Thyroid gland (tissue), 4 donors: ENCODE measurements at regions not wholly inside any gene's neighbourhood (a gene's known extent, or its start where the extent isn't known, plus 50 kb on each side); places are given as distances from the start of the nearest gene placed in this dataset.
A peak's percentile ranks its signal among the peaks of the same experiment; 100 is the strongest.

ENCODE experiments used
- DNase-seq, 2 donors: peaks; one replicate each; pipeline ENCODE4 v3.0.0-alpha.2; 2019
- H3K27ac ChIP-seq, 3 donors: fragments of 200-600 bp; sonication (generic); 1 replicate in 2 of 3; 2 replicates in 1 of 3; pipeline ENCODE4 v1.5.1; 2016 to 2019; ENCODE audit warnings: mild to moderate bottlenecking in 1 of 3, moderate library complexity in 1 of 3
- H3K27me3 ChIP-seq: fragments of 200-600 bp; sonication (generic); one replicate; pipeline ENCODE4 v1.5.1; 2019
- H3K36me3 ChIP-seq, 2 donors: fragments of 200-600 bp; sonication (generic); one replicate each; pipeline ENCODE4 v1.5.1; 2016 to 2019
- H3K4me1 ChIP-seq, 2 donors: fragments of 200-600 bp; sonication (generic); one replicate each; pipeline ENCODE4 v1.5.1; 2017 to 2019
- H3K4me3 ChIP-seq, 3 donors: fragments of 200-600 bp; sonication (generic); replicated peaks in 1 of 3; 1 replicate in 2 of 3; 2 replicates in 1 of 3; pipeline ENCODE4 v1.5.1; 2016; ENCODE audit warnings: mild to moderate bottlenecking in 1 of 3
- H3K9me3 ChIP-seq: fragments of 200-600 bp; sonication (generic); one replicate; pipeline ENCODE4 v1.5.1; 2017
- POLR2A ChIP-seq, 2 donors: fragments of 450-650 bp; IDR thresholded peaks; one replicate each; pipeline ENCODE4 v1.6.1; 2017; ENCODE audit warnings: antibody characterized with exemption in 2 of 2, mild to moderate bottlenecking in 2 of 2, moderate library complexity in 1 of 2
- WGBS, 2 donors: methylation state at CpG; one replicate each; pipeline ENCODE4 v1.1.5; 2017; 5-methylcytosine and 5-hydroxymethylcytosine counted together
- intact Hi-C: fragments of 100-400 bp; cut with DNase I; formaldehyde crosslinking; loops from one replicate; pipeline ENCODE4 v1.15.1; 2023
- TF ChIP-seq, protein P1 (sequence below), 6 experiments: fragments of 200-600 bp in 3 of 6; fragments of 450-650 bp in 3 of 6; sonication (generic) in 3 of 6; IDR thresholded peaks; one replicate each; pipeline ENCODE4 v1.5.1; 2016 to 2019; ENCODE audit warnings: antibody characterized with exemption in 6 of 6, mild to moderate bottlenecking in 2 of 6, inconsistent platforms in 1 of 6, moderate library complexity in 1 of 6

DNA sequence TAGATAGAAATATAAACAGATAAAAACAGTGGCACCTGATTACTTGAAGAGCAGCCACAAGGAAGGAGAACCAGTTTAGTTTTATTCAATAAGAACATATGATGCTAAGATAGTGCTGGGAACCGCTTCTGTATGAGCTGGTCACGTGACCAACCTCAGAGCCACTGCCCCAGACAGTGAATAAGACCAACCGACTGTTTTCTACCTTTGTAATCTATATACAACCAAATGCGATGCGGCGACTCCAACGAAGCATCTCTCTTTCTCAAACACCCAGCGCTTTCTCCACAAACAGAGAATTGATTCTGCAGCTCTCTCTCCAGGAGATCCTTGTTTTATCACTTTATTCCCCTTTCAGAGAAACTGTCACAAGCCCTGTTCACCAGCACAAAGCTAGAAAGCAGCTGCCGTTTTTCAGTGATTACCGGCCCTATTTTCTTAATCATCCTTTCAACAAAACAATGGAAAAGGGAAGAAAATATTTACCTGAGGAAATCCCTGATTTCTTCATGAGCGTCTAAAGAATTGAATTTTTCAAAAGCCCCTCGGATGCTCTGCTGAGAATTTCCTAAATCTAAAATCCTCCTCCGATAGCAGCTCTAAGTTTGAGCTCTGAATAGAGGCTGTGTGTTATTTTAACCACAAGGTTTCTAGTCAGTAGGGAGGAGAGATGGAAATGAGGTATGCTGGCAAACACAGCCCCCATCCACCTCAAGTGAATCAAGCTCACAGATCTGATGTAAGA lies 55.7 kb upstream of the JCAD start:
- 12 to 14% methylated on average over 13 of the region's 13 CpGs for WGBS, 2 donors
- Histone ChIP-seq H3K4me1 (peaks cover 8 to 11% of the 10 kb centered on the region in 2 donors), H3K4me3 (no peak overlapping the region), H3K9me3 (no peaks in the 10 kb centered on the region), H3K27ac (no peak overlapping the region), H3K27me3 (no peaks in the 10 kb centered on the region), H3K36me3 (no peaks in the 10 kb centered on the region)
- intact Hi-C loops = no loop called here
- TF ChIP-seq, protein P1, sequence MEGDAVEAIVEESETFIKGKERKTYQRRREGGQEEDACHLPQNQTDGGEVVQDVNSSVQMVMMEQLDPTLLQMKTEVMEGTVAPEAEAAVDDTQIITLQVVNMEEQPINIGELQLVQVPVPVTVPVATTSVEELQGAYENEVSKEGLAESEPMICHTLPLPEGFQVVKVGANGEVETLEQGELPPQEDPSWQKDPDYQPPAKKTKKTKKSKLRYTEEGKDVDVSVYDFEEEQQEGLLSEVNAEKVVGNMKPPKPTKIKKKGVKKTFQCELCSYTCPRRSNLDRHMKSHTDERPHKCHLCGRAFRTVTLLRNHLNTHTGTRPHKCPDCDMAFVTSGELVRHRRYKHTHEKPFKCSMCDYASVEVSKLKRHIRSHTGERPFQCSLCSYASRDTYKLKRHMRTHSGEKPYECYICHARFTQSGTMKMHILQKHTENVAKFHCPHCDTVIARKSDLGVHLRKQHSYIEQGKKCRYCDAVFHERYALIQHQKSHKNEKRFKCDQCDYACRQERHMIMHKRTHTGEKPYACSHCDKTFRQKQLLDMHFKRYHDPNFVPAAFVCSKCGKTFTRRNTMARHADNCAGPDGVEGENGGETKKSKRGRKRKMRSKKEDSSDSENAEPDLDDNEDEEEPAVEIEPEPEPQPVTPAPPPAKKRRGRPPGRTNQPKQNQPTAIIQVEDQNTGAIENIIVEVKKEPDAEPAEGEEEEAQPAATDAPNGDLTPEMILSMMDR (IDR thresholded peaks at IDR 0.05) = no peak
- TF ChIP-seq POLR2A (IDR thresholded peaks at IDR 0.05) = no peak
- DNase-seq = peak; percentile 31 to 43

DNA sequence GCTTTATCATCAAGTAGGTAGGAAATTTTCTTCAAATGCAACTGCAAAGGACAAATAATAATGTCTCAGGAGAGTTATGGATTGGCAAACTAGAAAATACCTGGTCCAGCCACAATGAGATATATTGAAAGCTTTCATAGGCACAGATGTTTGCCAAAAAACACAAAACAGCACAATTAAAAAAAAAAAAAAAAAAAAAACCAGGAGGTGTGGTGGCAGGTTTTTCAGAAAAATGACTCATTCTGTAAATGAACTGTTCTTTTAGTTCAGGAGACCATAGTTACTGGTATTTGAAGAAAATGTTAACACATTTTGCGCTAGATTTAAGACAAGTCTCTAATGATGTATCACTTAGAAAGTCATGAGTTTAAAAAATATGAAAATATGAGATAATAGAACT lies 55.0 kb upstream of the JCAD start:
- no peaks in the 10 kb centered on the region for H3K9me3 ChIP-seq
- H3K36me3 ChIP-seq = no peaks in the 10 kb centered on the region
- no peak overlapping the region for H3K27ac ChIP-seq
- no peak overlapping the region for H3K4me3 ChIP-seq
- intact Hi-C loops = no loop called here
- no peak for DNase-seq
- TF ChIP-seq, protein P1 (IDR thresholded peaks at IDR 0.05) = no peak
- TF ChIP-seq POLR2A (IDR thresholded peaks at IDR 0.05) = no peak
- WGBS, 2 donors = 90 to 96% methylated on average over 1 of the region's 1 CpG
- no peaks in the 10 kb centered on the region for H3K27me3 ChIP-seq
- peaks cover 8 to 11% of the 10 kb centered on the region in 2 donors for H3K4me1 ChIP-seq

DNA sequence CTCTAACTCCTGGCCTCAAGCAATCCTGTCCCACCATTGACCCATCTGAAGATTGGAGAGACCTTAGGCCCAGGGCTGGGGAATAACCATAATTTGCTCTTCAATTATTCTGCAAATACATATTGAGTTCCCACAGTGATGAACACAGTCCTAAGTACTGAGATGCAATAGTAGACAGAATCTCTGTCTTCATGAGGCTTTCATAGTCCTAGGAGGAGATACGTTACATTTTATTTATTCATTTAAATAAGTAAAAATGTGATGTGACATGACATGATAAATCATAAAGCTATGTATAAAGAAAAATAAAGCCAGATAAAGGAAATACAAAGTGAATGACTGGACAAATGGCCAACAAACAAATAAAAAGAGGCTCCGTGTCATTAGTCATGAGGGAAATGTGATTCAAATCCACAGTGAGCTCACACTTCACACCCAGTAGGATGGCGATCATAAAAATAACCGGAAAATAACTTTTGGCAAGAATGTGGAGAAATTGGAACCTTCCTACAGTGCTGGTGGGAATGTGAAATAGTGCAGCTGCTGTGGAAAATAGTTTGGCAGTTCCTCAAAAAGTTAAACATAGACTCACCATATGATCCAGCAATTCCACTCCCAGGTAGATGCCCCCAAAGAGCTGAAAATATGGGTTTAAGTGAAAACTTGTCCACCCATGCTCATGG lies 52.1 kb upstream of the JCAD start:
- DNase-seq = no peak
- H3K4me1 ChIP-seq = peaks cover 8 to 11% of the 10 kb centered on the region in 2 donors
- 66 to 79% methylated on average over 4 of the region's 4 CpGs for WGBS, 2 donors
- no peaks in the 10 kb centered on the region for H3K36me3 ChIP-seq
- no peak for TF ChIP-seq POLR2A (IDR thresholded peaks at IDR 0.05)
- TF ChIP-seq, protein P1 (IDR thresholded peaks at IDR 0.05) = no peak
- H3K27me3 ChIP-seq = no peaks in the 10 kb centered on the region
- no peaks in the 10 kb centered on the region for H3K9me3 ChIP-seq
- intact Hi-C loops = no loop called here
- no peak overlapping the region for H3K27ac ChIP-seq
- no peak overlapping the region for H3K4me3 ChIP-seq
